GM12891 (cell line): ENCODE measurements at regions not wholly inside any gene's neighbourhood (a gene's known extent, or its start where the extent isn't known, plus 50 kb on each side); places are given as distances from the start of the nearest gene placed in this dataset.
"Not testable (repeated sequence)": the region's sequence is repeated elsewhere in the genome, so short reads cannot be mapped to it uniquely, and the experiment has no call there.

ENCODE experiments used
- POLR2A ChIP-seq: IDR thresholded peaks from 2 replicates; pipeline ENCODE4 v1.6.1; 2011; ENCODE audit warnings: low read depth, low read length, control low read depth
- POLR2AphosphoS5 ChIP-seq: IDR thresholded peaks from 2 replicates; pipeline ENCODE4 v1.6.1; 2011; ENCODE audit warnings: low read depth, low read length, control low read depth
- POU2F2 ChIP-seq: IDR thresholded peaks from 2 replicates; pipeline ENCODE4 v1.6.1; 2011; ENCODE audit warnings: low read depth, mild to moderate bottlenecking, control low read depth, low read length, moderate library complexity
- TAF1 ChIP-seq: IDR thresholded peaks from 2 replicates; pipeline ENCODE4 v1.6.1; 2011; ENCODE audit warnings: low read depth, low read length, control low read depth

GRCh38 chr3:24572409-24572808 is 77.8 kb upstream of the THRB start:
- TF ChIP-seq POLR2A, POLR2AphosphoS5, TAF1, POU2F2: not testable (repeated sequence)
